ENCODE measurements at regions not wholly inside any gene's neighbourhood (a gene's known extent, or its start where the extent isn't known, plus 50 kb on each side); places are given as distances from the start of the nearest gene placed in this dataset.

DNA sequence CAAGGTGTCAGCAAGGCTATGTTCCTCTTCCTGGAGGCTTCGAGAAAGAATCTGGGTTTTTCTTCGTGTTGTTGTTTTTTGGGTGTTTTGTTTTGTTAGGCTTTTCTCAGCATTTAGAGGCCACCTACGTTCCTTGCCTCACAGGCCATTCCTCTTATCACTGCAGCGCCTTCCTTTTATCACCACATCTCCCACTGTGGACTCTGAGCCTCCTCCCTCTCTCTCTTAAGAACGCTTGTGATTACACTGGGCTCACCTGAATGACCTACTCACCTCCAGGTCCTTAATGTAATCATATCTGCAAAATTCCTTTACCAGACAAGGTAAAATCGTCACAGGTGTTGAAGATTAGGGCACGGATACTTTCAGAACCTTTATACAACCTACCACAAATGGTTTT, 340.8 kb downstream of the DTWD2 start:
- no peaks in the 10 kb centered on the region for H3K23me2 ChIP-seq (ENCODE audit: insufficient read length, low read depth, low read length, poor library complexity, severe bottlenecking)
- no peak overlapping the region for H3K4me2 ChIP-seq (ENCODE audit: insufficient read depth, insufficient read length, low read length)
- no peak overlapping the region for H3K14ac ChIP-seq (ENCODE audit: insufficient read depth, low read length)
- Mint-ChIP-seq H3K27ac (peak overlapping the region in 1 of 3 experiments; percentile 74; a peak in 1 of 7 replicates), H3K27me3 (ENCODE audit: low read depth) (no peaks in the 10 kb centered on the region), H3K9me3 (peaks cover 0 to 3% of the 10 kb centered on the region in 2 experiments; a peak in 1 of 5 replicates), H3K36me3 (ENCODE audit: insufficient read depth in 1 of 3, low read depth in 3 of 3) (no peaks in the 10 kb centered on the region), H3K4me1 (peaks cover 0 to 7% of the 10 kb centered on the region in 2 experiments; a peak in 2 of 4 replicates), H3K4me3 (no peak overlapping the region)
- TF ChIP-seq, protein P1, sequence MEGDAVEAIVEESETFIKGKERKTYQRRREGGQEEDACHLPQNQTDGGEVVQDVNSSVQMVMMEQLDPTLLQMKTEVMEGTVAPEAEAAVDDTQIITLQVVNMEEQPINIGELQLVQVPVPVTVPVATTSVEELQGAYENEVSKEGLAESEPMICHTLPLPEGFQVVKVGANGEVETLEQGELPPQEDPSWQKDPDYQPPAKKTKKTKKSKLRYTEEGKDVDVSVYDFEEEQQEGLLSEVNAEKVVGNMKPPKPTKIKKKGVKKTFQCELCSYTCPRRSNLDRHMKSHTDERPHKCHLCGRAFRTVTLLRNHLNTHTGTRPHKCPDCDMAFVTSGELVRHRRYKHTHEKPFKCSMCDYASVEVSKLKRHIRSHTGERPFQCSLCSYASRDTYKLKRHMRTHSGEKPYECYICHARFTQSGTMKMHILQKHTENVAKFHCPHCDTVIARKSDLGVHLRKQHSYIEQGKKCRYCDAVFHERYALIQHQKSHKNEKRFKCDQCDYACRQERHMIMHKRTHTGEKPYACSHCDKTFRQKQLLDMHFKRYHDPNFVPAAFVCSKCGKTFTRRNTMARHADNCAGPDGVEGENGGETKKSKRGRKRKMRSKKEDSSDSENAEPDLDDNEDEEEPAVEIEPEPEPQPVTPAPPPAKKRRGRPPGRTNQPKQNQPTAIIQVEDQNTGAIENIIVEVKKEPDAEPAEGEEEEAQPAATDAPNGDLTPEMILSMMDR (conservative IDR thresholded peaks at IDR 0.05) = no peak
- H3K4ac ChIP-seq (ENCODE audit: low read depth, low read length) = no peak overlapping the region
- H2BK12ac ChIP-seq (ENCODE audit: insufficient read length, low read depth, low read length) = no peak overlapping the region
- no peaks in the 10 kb centered on the region for H3K79me2 ChIP-seq (ENCODE audit: insufficient read depth, low read length)
- no peak overlapping the region for H3K18ac ChIP-seq (ENCODE audit: insufficient read length, low read depth, low read length)
- H2AK5ac ChIP-seq (ENCODE audit: insufficient read length, low read length) = no peak overlapping the region
- no peak overlapping the region for H4K8ac ChIP-seq (replicated peaks; ENCODE audit: insufficient read length, low read depth, low read length)
- H3K4me1 ChIP-seq (ENCODE audit: insufficient read depth, low read length) = no peaks in the 10 kb centered on the region
- H4K91ac ChIP-seq (ENCODE audit: insufficient read length, low read depth, low read length) = no peak overlapping the region
- H3T11ph ChIP-seq (ENCODE audit: low read length) = no peak overlapping the region
- no peak overlapping the region for H3K27ac ChIP-seq (ENCODE audit: insufficient read length, low read depth, low read length)
- no peak overlapping the region for H2AFZ ChIP-seq (ENCODE audit: low read length)
- no peak overlapping the region for H2BK120ac ChIP-seq (ENCODE audit: low read depth, low read length, poor library complexity, severe bottlenecking)
- H3K9ac ChIP-seq (ENCODE audit: extremely low read depth, insufficient read length, low read length) = no peak overlapping the region
- H3K27me3 ChIP-seq (ENCODE audit: insufficient read depth, low read length) = no peaks in the 10 kb centered on the region
- H2BK15ac ChIP-seq (ENCODE audit: low read depth, low read length) = no peak overlapping the region
- no peak overlapping the region for H4K5ac ChIP-seq (ENCODE audit: insufficient read length, low read depth, low read length)
- no peak overlapping the region for H2BK20ac ChIP-seq (ENCODE audit: low read depth, low read length, poor library complexity, severe bottlenecking)
- no peaks in the 10 kb centered on the region for H3K9me3 ChIP-seq (ENCODE audit: control insufficient read depth, low read depth, low read length)
- no peak for DNase-seq
- H3K79me1 ChIP-seq (ENCODE audit: insufficient read depth, low read depth, low read length, poor library complexity, severe bottlenecking) = no peaks in the 10 kb centered on the region
- H3K56ac ChIP-seq (ENCODE audit: insufficient read length, low read depth, low read length) = no peak overlapping the region
- H3K23ac ChIP-seq (ENCODE audit: insufficient read length, low read depth, low read length) = no peak overlapping the region
- H2BK5ac ChIP-seq (ENCODE audit: insufficient read length, low read length) = no peak overlapping the region
- no peaks in the 10 kb centered on the region for H4K20me1 ChIP-seq (ENCODE audit: control insufficient read depth, insufficient read depth, insufficient read length)
- no CpG with 5 or more reads among the region's 7 CpGs for WGBS (ENCODE audit: extremely low coverage, insufficient read length, low lambda C conversion rate)
